ENCODE measurements at regions not wholly inside any gene's neighbourhood (a gene's known extent, or its start where the extent isn't known, plus 50 kb on each side); places are given as distances from the start of the nearest gene placed in this dataset.

- Histone ChIP-seq H3K9me3 (ENCODE audit: control insufficient read depth, insufficient read depth, low read length) (no peaks in the 10 kb centered on the region; the same call in 1 of the 2 replicates), H3K27ac (ENCODE audit: low read depth, low read length) (no peak overlapping the region), H3K4me3 (ENCODE audit: low read depth, low read length) (no peak overlapping the region), H3K27me3 (ENCODE audit: control insufficient read depth, insufficient read depth, low read length) (no peaks in the 10 kb centered on the region)
- CTCF ChIA-PET, result no interaction called here
- DNase-seq (ENCODE audit: low read depth, low spot score), result no peak
- POLR2A ChIA-PET, result no interaction called here
- no peak for TF ChIP-seq CTCF (IDR thresholded peaks at IDR 0.05; ENCODE audit: low read depth, low read length)
Observed at GRCh38 chr2:74046441-74046840, 61.7 kb downstream of the TET3 start.

- no peaks in the 10 kb centered on the region; the same call in 1 of the 2 replicates for H3K9me3 ChIP-seq (ENCODE audit: control insufficient read depth, insufficient read depth, low read length)
- no peak overlapping the region for H3K27ac ChIP-seq (ENCODE audit: low read depth, low read length)
- H3K27me3 ChIP-seq (ENCODE audit: control insufficient read depth, insufficient read depth, low read length), result no peaks in the 10 kb centered on the region
- no peak for TF ChIP-seq CTCF (IDR thresholded peaks at IDR 0.05; ENCODE audit: low read depth, low read length)
- H3K4me3 ChIP-seq (ENCODE audit: low read depth, low read length), result no peak overlapping the region
- DNase-seq (ENCODE audit: low read depth, low spot score), result no peak
- POLR2A ChIA-PET, result no interaction called here
- CTCF ChIA-PET, result no interaction called here
Observed at GRCh38 chr2:74047152-74047551, 62.4 kb downstream of the TET3 start.

- TF ChIP-seq CTCF (IDR thresholded peaks at IDR 0.05; ENCODE audit: low read depth, low read length), result no peak
- DNase-seq (ENCODE audit: low read depth, low spot score), result no peak
- Histone ChIP-seq H3K9me3 (ENCODE audit: control insufficient read depth, insufficient read depth, low read length) (no peaks in the 10 kb centered on the region; the same call in 1 of the 2 replicates), H3K27me3 (ENCODE audit: control insufficient read depth, insufficient read depth, low read length) (no peaks in the 10 kb centered on the region), H3K4me3 (ENCODE audit: low read depth, low read length) (no peak overlapping the region), H3K27ac (ENCODE audit: low read depth, low read length) (no peak overlapping the region)
- ChIA-PET POLR2A (no interaction called here), CTCF (no interaction called here)
Observed at GRCh38 chr2:74048147-74048546, 63.4 kb downstream of the TET3 start.

- Histone ChIP-seq H3K27ac (ENCODE audit: low read depth, low read length) (no peak overlapping the region), H3K27me3 (ENCODE audit: control insufficient read depth, insufficient read depth, low read length) (no peaks in the 10 kb centered on the region), H3K4me3 (ENCODE audit: low read depth, low read length) (no peak overlapping the region), H3K9me3 (ENCODE audit: control insufficient read depth, insufficient read depth, low read length) (no peaks in the 10 kb centered on the region; the same call in 1 of the 2 replicates)
- no peak for DNase-seq (ENCODE audit: low read depth, low spot score)
- CTCF ChIA-PET, result no interaction called here
- TF ChIP-seq CTCF (IDR thresholded peaks at IDR 0.05; ENCODE audit: low read depth, low read length), result no peak
- POLR2A ChIA-PET, result no interaction called here
Observed at GRCh38 chr2:74048843-74049519, 64.3 kb downstream of the TET3 start.

- ChIA-PET CTCF (no interaction called here), POLR2A (no interaction called here)
- TF ChIP-seq CTCF (IDR thresholded peaks at IDR 0.05; ENCODE audit: low read depth, low read length), result no peak
Observed at GRCh38 chr2:74050151-74050550, 65.4 kb downstream of the TET3 start.

More at GRCh38 chr2:74050151-74050550, 65.4 kb downstream of the TET3 start:
- DNase-seq (ENCODE audit: low read depth, low spot score), result no peak
- Histone ChIP-seq H3K9me3 (ENCODE audit: control insufficient read depth, insufficient read depth, low read length) (no peaks in the 10 kb centered on the region; the same call in 1 of the 2 replicates), H3K4me3 (ENCODE audit: low read depth, low read length) (no peak overlapping the region), H3K27me3 (ENCODE audit: control insufficient read depth, insufficient read depth, low read length) (no peaks in the 10 kb centered on the region), H3K27ac (ENCODE audit: low read depth, low read length) (no peak overlapping the region)
